ENCODE measurements at regions not wholly inside any gene's neighbourhood (a gene's known extent, or its start where the extent isn't known, plus 50 kb on each side); places are given as distances from the start of the nearest gene placed in this dataset.

DNA sequence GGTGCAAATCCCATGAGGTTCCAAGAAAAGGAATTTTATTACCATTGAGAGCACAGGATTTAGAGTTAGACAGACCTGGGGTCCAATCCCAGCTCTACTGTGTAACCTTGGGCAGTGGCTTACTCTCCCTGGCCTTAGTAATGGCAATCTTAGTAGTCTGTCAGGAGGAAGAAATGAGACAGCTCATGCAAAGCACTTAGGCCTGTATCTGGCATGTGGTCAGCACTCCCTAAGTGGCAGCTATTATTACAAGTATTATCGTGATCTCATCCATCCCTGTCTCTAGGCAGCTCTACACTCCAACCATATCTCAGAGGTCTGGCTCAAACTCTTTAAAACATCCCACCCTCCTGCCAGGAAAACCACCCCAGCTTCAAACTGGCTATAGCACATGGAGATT, 129.6 kb upstream of the NALF2 start:
- no peaks in the 10 kb centered on the region for H3K79me2 ChIP-seq (replicated peaks; ENCODE audit: insufficient read depth, low read length)
- no peak for TF ChIP-seq RAD21 (conservative IDR thresholded peaks at IDR 0.05)
- TF ChIP-seq, protein P1, sequence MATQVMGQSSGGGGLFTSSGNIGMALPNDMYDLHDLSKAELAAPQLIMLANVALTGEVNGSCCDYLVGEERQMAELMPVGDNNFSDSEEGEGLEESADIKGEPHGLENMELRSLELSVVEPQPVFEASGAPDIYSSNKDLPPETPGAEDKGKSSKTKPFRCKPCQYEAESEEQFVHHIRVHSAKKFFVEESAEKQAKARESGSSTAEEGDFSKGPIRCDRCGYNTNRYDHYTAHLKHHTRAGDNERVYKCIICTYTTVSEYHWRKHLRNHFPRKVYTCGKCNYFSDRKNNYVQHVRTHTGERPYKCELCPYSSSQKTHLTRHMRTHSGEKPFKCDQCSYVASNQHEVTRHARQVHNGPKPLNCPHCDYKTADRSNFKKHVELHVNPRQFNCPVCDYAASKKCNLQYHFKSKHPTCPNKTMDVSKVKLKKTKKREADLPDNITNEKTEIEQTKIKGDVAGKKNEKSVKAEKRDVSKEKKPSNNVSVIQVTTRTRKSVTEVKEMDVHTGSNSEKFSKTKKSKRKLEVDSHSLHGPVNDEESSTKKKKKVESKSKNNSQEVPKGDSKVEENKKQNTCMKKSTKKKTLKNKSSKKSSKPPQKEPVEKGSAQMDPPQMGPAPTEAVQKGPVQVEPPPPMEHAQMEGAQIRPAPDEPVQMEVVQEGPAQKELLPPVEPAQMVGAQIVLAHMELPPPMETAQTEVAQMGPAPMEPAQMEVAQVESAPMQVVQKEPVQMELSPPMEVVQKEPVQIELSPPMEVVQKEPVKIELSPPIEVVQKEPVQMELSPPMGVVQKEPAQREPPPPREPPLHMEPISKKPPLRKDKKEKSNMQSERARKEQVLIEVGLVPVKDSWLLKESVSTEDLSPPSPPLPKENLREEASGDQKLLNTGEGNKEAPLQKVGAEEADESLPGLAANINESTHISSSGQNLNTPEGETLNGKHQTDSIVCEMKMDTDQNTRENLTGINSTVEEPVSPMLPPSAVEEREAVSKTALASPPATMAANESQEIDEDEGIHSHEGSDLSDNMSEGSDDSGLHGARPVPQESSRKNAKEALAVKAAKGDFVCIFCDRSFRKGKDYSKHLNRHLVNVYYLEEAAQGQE (IDR thresholded peaks at IDR 0.05; ENCODE audit: borderline replicate concordance) = no peak

DNA sequence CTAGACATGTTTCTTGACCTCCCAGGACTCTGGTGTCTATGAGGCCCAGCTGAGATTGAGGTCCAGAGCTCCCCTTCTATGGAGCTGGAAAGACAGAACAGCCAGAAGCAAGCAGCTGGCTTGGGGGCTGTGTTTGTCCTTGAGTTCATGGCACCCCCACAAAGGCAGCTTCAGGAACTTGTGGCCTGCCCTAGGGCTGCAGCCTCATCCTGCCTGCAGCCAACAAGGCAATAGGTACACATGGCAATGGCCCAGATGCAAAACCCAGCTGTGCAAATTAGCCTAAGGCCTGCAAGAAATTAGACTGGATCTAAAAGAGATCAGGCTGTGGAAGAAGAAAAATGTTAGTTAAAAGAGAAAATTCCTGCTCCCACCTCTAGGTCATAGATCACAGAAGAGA, 131.7 kb upstream of the NALF2 start:
- no peaks in the 10 kb centered on the region for H3K36me3 ChIP-seq (ENCODE audit: insufficient read depth, low read length)
- H3K79me2 ChIP-seq (replicated peaks; ENCODE audit: insufficient read depth, low read length) = no peaks in the 10 kb centered on the region
- H3K4me2 ChIP-seq (ENCODE audit: low read length) = no peak overlapping the region
- no peak overlapping the region for H3K4me3 ChIP-seq (ENCODE audit: low read length)
- no peak overlapping the region for H2AFZ ChIP-seq (ENCODE audit: low read depth, low read length)
- no peaks in the 10 kb centered on the region for H3K27me3 ChIP-seq (ENCODE audit: insufficient read depth, low read depth, low read length)
- H3F3A ChIP-seq (ENCODE audit: insufficient read depth, low read length, poor library complexity, severe bottlenecking) = no peaks in the 10 kb centered on the region
- no peaks in the 10 kb centered on the region for H3K9me2 ChIP-seq (ENCODE audit: insufficient read depth, low read length)
- H3K9me3 ChIP-seq (ENCODE audit: low read length) = no peaks in the 10 kb centered on the region
- no peak overlapping the region for H3K9ac ChIP-seq (ENCODE audit: low read length)
- no peak overlapping the region for H3K27ac ChIP-seq (ENCODE audit: low read length)
- H4K20me1 ChIP-seq (ENCODE audit: insufficient read depth) = no peaks in the 10 kb centered on the region
- no peak for TF ChIP-seq EP300 (conservative IDR thresholded peaks at IDR 0.05; ENCODE audit: poor library complexity, severe bottlenecking)
- TF ChIP-seq, protein P2, sequence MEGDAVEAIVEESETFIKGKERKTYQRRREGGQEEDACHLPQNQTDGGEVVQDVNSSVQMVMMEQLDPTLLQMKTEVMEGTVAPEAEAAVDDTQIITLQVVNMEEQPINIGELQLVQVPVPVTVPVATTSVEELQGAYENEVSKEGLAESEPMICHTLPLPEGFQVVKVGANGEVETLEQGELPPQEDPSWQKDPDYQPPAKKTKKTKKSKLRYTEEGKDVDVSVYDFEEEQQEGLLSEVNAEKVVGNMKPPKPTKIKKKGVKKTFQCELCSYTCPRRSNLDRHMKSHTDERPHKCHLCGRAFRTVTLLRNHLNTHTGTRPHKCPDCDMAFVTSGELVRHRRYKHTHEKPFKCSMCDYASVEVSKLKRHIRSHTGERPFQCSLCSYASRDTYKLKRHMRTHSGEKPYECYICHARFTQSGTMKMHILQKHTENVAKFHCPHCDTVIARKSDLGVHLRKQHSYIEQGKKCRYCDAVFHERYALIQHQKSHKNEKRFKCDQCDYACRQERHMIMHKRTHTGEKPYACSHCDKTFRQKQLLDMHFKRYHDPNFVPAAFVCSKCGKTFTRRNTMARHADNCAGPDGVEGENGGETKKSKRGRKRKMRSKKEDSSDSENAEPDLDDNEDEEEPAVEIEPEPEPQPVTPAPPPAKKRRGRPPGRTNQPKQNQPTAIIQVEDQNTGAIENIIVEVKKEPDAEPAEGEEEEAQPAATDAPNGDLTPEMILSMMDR (IDR thresholded peaks at IDR 0.05; ENCODE audit: poor library complexity, severe bottlenecking) = no peak
- TF ChIP-seq SMC3 (conservative IDR thresholded peaks at IDR 0.05; ENCODE audit: poor library complexity) = no peak
- no peak for TF ChIP-seq MXI1 (conservative IDR thresholded peaks at IDR 0.05; ENCODE audit: poor library complexity, severe bottlenecking)
- TF ChIP-seq, protein P1 (IDR thresholded peaks at IDR 0.05; ENCODE audit: borderline replicate concordance) = no peak
- no peak for TF ChIP-seq TAF1 (IDR thresholded peaks at IDR 0.05; ENCODE audit: low read depth)
- TF ChIP-seq RAD21 (conservative IDR thresholded peaks at IDR 0.05) = no peak
- no peak for TF ChIP-seq EZH2 (IDR thresholded peaks at IDR 0.05; ENCODE audit: borderline replicate concordance, insufficient read depth, low read length, poor library complexity, severe bottlenecking)
- no peak for TF ChIP-seq POLR2AphosphoS5 (IDR thresholded peaks at IDR 0.05)

More for the DNA sequence above, 129.6 kb upstream of the NALF2 start:
- H3K4me3 ChIP-seq (ENCODE audit: low read length) = no peak overlapping the region
- H2AFZ ChIP-seq (ENCODE audit: low read depth, low read length) = no peak overlapping the region
- H3K4me2 ChIP-seq (ENCODE audit: low read length) = no peak overlapping the region
- no peaks in the 10 kb centered on the region for H4K20me1 ChIP-seq (ENCODE audit: insufficient read depth)
- H3K27ac ChIP-seq (ENCODE audit: low read length) = no peak overlapping the region
- no peak overlapping the region for H3K9ac ChIP-seq (ENCODE audit: low read length)
- no peaks in the 10 kb centered on the region for H3F3A ChIP-seq (ENCODE audit: insufficient read depth, low read length, poor library complexity, severe bottlenecking)
- H3K27me3 ChIP-seq (ENCODE audit: insufficient read depth, low read depth, low read length) = no peaks in the 10 kb centered on the region
- H3K9me2 ChIP-seq (ENCODE audit: insufficient read depth, low read length) = no peaks in the 10 kb centered on the region
- no peaks in the 10 kb centered on the region for H3K9me3 ChIP-seq (ENCODE audit: low read length)
- H3K36me3 ChIP-seq (ENCODE audit: insufficient read depth, low read length) = no peaks in the 10 kb centered on the region
